HG03159 (cell line): ENCODE measurements at regions not wholly inside any gene's neighbourhood (a gene's known extent, or its start where the extent isn't known, plus 50 kb on each side); places are given as distances from the start of the nearest gene placed in this dataset.

Experiments
- ATAC-seq: cut with Tn5 transposase; IDR thresholded peaks from one replicate; pipeline ENCODE4 v1.9.1; 2021; ENCODE audit warnings: mild to moderate bottlenecking, moderate library complexity; ENCODE audit not compliant: unreplicated experiment

DNA sequence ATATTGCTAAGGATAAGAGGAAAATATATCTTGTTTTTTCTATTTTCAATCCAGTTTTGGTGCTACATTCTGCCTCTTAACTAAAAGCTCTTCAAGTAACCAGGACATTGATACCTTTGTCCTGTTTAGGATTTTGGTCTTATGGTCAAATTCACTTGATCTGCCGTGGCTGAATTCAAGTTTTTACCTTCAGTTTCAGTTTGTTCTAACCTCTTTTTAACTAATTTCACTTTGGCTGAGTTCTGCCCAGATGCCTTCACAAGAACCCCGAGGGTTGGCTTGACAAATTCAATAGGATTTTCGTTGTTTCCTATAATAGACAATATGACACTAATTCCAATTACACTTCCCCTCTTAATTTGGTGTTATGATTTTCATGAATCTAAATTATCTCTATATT lies 84.5 kb upstream of the C1orf21 start:
- ATAC-seq: no peak

DNA sequence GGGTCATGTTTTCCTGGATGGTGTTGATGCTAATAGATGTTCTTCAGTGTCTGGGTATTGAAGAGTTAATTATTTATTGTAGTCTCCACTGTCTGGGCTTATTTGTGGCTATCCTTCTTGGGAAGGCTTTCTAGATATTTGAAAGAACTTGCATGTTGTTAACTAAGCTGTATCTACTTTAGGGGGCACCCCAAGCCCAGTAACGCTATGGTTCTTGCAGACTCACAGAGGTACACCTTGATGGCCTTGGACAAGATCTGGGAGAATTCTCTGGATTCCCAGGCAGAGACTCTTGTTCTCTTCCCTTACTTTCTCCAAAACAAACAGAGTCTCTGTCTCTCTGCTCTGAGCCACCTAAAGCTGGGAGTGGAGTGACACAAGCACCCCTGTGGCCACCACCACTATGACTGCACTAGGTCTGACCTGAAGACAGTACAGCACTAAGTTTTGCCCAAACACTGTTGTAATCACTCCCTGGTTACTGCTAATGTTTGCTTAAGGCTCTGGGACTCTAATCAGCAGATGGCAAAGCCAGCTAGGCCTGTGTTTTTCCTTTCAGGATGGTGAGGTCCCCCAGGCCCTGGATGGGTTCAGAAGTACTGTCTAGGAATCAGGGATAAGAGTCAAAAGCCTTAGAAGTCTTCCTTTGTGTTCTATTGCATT lies 76.5 kb upstream of the C1orf21 start:
- no peak for ATAC-seq

DNA sequence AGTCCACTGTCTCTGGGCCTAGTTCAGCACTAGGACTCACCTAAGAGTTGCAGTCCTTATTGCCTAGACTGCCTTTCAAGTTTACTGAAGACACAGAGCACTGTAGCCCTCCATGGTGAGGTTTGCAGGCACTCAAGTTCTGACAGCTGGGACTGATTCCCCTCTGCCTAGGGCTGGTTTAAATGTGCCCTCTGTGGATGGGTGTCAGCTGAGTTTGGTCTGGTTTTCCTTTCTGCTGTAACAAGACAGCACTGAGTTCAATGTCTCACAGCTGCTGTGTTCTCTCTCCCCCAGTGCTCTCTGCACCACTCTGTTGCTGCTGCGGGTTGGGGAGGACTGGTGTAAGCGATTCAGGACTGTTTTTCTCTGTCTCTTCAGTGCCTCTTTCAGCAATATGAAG lies 75.2 kb upstream of the C1orf21 start:
- no peak for ATAC-seq

DNA sequence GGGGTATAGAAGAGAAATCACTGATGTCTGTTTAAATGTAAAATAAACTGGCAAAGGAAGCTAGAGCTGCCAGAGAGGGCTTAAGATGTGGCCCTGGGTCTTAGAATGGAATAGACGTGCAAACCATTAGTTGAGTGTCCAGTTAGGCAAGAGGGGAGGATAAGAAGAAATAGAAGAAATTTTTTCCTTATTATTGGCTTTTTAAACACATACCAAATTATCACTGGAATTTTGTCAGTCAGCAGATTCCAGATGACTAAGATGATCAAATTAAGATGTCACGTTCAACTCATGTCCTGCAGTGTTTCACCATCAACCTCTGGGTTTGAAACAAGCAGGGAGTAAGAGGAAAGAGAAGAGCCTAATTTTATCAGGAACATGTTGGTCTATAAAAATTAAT lies 71.6 kb upstream of the C1orf21 start:
- no peak for ATAC-seq

DNA sequence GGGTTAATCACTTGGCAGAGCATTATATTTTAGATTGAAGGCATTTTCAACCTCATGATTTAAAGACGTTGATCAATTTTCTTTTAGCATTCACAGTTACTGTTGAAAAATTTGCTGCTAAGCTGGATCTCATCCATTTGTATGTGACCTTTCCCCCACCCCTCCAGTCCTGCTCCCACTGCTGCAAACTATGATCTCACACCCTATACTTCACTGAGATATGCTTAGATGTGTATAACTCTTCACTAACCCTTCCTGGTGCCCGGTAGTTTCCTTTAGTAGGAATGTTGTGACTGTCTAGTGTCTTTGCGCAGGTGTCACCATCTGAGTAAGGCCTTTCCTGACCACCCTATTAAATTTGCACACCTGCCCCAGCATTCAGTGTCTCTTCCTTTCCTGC lies 67.0 kb upstream of the C1orf21 start:
- ATAC-seq: no peak

DNA sequence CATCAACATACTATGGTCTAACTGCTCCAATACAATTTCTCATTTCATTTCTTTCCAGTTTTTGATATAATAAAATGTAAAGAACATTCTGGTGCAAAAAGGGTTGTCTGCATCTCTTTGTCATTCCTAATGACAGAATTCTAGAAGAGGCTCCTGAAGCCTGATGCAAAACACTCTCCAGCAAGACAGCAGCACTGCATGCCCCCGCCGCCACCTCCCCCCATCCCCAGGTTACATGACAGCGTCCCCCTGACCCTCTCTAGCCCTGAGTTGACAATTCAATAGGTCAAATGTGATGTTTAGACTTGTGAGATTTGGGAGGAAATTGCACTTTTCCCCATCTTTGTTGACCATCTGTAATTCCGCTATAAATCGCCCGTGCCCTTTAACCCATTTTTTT lies 64.6 kb upstream of the C1orf21 start:
- no peak for ATAC-seq

DNA sequence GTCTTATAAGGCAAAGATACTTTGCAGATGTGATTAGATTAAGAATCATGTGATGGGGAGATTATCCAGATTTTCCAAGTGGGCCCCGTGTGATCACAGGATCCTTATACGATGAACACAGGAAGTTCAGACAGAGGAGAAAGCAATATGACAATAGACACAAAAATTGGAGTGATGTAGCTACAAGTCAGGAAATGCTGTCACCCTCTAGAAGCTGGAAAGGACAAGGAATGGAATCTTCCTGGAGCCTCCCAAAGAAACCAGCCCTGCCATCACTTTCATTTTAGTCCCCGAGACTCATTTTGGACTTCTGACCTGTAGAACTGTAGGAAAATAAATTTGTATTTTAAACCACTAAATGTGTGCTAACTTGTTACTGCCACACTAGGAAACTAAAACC lies 61.9 kb upstream of the C1orf21 start:
- ATAC-seq: no peak

DNA sequence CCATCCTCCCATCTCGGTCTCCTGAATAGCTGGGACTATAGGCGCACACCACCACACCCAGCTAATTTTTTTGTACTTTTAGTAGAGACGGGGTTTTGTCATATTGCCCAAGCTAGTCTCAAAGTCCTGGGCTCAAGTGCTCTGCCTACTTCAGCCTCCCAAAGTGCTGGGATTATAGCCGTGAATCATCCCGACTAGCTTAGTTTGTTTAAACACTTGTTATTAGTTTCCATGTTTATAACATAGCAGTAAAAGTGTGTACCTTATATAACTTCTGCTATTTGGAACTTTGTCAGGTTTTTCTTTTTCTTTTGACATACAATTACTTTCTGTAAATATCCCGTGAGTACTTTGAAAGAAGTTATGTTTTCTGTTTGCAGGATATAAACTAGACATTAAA lies 60.6 kb upstream of the C1orf21 start:
- no peak for ATAC-seq

DNA sequence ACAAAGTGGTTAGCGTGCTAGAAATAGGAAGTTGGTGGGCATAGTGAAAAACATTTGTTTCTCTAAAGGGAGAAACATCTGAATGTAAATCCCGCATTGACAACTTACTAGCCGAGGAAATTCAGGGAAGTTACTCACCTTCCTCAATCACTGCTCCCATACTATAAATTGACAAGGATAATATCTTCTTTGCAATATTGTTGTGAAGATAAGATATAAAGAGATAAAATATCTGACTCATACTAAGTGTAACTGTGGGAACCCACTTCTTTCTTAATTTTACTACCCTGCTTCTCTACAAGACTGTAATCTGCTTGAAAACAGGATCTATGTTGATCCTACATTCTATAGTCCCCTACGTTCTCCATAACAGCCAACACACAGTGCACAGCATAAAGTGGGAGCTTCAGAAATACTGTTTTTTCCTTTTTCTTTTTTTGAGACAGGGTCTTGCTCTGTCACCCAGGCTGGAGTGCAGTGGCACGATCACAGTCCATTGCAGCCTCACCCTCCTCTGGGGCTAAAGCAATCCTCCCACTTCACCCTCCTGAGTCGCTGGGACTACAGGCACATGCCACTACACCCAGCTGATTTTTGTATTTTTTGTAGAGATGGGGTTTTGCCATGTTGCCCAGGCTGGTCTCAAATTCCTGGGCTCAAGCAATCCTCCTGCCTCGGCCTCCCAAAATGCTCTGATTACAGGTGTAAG lies 57.4 kb upstream of the C1orf21 start:
- ATAC-seq: no peak

DNA sequence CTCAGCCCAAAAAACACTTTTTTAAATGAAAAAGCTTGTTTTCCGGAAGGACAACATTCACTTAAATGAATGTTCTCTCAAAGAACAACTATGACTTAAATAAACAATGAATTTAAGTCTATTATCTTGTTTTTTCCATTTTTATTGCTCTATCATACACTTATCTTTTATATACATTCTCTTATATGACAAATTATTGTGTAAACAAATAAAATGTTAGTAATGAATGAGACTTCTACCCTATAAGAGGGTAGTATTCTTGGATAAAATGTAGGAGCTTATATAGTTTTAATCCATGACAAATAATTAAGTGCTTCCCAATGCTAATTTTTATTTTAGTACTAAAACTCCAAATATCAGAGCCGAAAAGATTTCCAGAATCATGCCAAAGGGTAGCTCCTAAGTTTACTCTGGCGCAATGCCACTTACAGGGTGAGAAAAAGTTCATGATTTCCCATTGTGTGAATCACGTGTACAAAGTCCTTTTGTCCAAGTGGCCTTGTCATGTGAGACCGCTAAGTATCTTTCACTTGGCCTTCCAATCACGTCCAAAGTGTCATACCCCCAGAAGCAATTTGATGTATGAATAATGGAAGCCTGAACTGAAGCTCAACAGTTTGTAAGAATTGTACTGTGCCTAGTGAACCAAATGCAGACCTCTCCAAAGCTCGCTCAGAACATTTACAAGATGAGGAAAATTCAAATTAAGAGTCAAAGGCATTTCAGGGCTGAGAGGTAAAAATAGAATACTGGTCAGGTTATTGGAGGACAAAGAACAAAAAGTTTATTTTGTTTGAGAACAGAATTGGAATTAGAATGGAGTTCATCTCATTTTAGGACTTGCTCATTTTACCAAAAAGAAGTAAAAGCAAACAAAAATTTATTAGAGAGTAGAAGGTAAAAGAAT lies 56.6 kb upstream of the C1orf21 start:
- ATAC-seq: no peak

DNA sequence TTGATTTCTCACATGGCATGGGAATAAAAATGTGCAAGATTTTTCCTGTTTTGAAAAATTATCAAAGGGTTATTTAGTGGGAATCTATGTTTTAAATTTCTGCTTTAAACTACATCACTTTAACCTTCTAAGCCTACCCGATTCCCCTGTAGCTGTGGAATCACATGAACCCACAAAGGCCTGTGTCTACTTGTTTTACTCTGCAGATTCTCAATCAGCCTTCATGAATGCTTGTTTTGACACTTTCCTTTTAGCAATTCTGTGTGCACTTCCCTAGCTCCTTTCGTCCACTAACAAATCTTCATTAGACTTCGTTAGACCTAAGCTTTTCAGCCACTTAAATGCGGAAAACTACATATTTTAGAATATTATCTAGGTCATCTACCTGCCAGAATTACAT lies 56.0 kb upstream of the C1orf21 start:
- ATAC-seq: no peak
